Upper lobe of right lung (tissue), 1 donor: ENCODE measurements at regions not wholly inside any gene's neighbourhood (a gene's known extent, or its start where the extent isn't known, plus 50 kb on each side); places are given as distances from the start of the nearest gene placed in this dataset.

Source experiments
- ATAC-seq: fragments of 200-7000 bp; cut with Tn5 transposase; one replicate; pipeline ENCODE4 v1.9.1; 2020; ENCODE audit warnings: mild to moderate bottlenecking, moderate library complexity
- DNase-seq: peaks from one replicate; pipeline ENCODE4 v3.0.0-alpha.2; 2020
- H3K27ac ChIP-seq: fragments of 200-600 bp; one replicate; pipeline ENCODE4 v1.8.0; 2022
- H3K27me3 ChIP-seq: fragments of 200-600 bp; one replicate; pipeline ENCODE4 v1.8.0; 2022; ENCODE audit warnings: mild to moderate bottlenecking
- H3K36me3 ChIP-seq: fragments of 200-600 bp; one replicate; pipeline ENCODE4 v1.8.0; 2022
- H3K4me1 ChIP-seq: fragments of 200-600 bp; one replicate; pipeline ENCODE4 v1.8.0; 2022
- H3K4me3 ChIP-seq: fragments of 200-600 bp; one replicate; pipeline ENCODE4 v1.8.0; 2022; ENCODE audit warnings: mild to moderate bottlenecking
- H3K9me3 ChIP-seq: fragments of 200-600 bp; one replicate; pipeline ENCODE4 v1.8.0; 2022
- CTCF ChIP-seq: fragments of 200-600 bp; IDR thresholded peaks from one replicate; pipeline ENCODE4 v1.8.0; 2022; ENCODE audit warnings: antibody characterized with exemption
- intact Hi-C: fragments of 100-400 bp; cut with DNase I; formaldehyde crosslinking; loops from one replicate; pipeline ENCODE4 v1.11.0; 2022
- donor health status: DM: no; HTN: yes; CAD: no; lungs with severe emphysema.

DNA sequence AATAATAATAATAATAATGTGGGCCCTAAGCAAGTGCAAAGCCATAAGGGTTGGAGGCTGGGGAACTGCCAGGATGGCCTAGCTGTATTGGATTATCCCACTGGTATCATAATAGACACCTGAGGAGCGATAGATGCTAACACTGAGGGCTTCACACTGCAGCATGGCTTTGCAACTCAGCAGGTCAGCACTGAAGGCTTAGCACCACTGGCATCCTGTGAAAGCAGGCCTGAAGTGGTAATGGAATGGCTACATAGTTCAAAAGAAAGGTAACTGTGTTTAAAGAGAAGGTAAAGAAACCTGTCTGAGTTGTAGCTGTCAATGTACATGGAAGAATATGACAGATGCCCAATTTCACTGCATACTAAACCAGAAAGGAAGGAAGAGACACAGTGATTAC is 359.0 kb downstream of the OSTF1 start:
- ATAC-seq (no peak), DNase-seq (no peak)
- H3K36me3 ChIP-seq = no peaks in the 10 kb centered on the region
- H3K9me3 ChIP-seq = no peaks in the 10 kb centered on the region
- no peak overlapping the region for H3K4me3 ChIP-seq
- no peaks in the 10 kb centered on the region for H3K27me3 ChIP-seq
- TF ChIP-seq CTCF = no peak
- intact Hi-C loops = no loop called here
- H3K27ac ChIP-seq = peak overlapping the region; percentile 8
- peaks cover 15% of the 10 kb centered on the region for H3K4me1 ChIP-seq

GRCh38 chr9:75448281-75448680 is 360.0 kb downstream of the OSTF1 start:
- H3K9me3 ChIP-seq = no peaks in the 10 kb centered on the region
- peaks cover 16% of the 10 kb centered on the region for H3K4me1 ChIP-seq
- H3K4me3 ChIP-seq = no peak overlapping the region
- no peak for DNase-seq
- ATAC-seq = peak; percentile 10
- H3K36me3 ChIP-seq = no peaks in the 10 kb centered on the region
- intact Hi-C loops = no loop called here
- no peaks in the 10 kb centered on the region for H3K27me3 ChIP-seq
- no peak for TF ChIP-seq CTCF
- no peak overlapping the region for H3K27ac ChIP-seq

DNA sequence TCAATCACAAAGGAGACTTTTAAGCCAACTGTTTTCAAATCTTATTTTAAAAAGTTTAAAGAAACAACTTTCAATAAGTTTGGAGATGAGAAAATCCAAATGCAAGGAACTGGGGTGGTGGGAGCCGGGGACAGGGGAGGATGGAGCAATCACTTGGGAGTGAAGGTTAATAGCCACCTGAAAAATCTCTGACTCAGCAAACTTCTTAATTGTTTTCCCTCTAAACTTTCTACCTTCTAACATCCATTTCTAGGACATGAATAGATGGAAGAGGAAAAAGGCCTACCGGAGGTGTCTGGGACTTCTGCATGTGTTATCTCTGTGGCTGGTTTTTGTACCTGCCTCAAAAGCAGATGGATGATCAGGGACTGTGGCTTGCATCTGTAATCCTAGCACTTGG is 360.6 kb downstream of the OSTF1 start:
- TF ChIP-seq CTCF = no peak
- intact Hi-C loops = no loop called here
- H3K36me3 ChIP-seq = no peaks in the 10 kb centered on the region
- no peaks in the 10 kb centered on the region for H3K9me3 ChIP-seq
- ATAC-seq (no peak), DNase-seq (no peak)
- peaks cover 16% of the 10 kb centered on the region for H3K4me1 ChIP-seq
- no peaks in the 10 kb centered on the region for H3K27me3 ChIP-seq
- H3K27ac ChIP-seq = no peak overlapping the region
- H3K4me3 ChIP-seq = no peak overlapping the region

- ATAC-seq = no peak
- H3K4me1 ChIP-seq = peaks cover 30% of the 10 kb centered on the region
- intact Hi-C loops = no loop called here
Observed at GRCh38 chr9:75451045-75451444, 362.7 kb downstream of the OSTF1 start.

DNA sequence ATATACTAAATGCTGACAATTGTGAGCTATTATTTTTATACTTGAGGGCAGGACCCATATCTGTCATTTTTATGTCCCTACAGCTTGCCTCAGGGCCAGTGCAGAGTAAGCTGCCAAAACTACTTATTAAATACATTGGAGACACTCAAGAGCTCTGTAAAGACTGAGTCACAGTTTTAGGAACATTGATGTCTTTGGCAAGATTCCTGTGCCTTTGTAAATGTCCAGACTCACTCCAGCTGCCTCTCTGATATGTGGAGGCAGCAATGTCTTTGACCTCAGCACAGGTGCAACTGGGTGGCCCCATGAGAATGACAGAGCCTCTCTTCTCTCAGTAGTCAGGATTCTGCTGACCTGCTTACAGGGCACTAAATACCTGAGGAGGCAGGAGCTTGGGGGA is 363.2 kb downstream of the OSTF1 start:
- no peaks in the 10 kb centered on the region for H3K36me3 ChIP-seq
- TF ChIP-seq CTCF = no peak
- peak; percentile 69 for ATAC-seq
- H3K9me3 ChIP-seq = no peaks in the 10 kb centered on the region
- DNase-seq = no peak
- H3K27ac ChIP-seq = peak overlapping the region; percentile 43
- H3K4me3 ChIP-seq = no peak overlapping the region
- intact Hi-C loops = no loop called here
- H3K4me1 ChIP-seq = peaks cover 30% of the 10 kb centered on the region
- H3K27me3 ChIP-seq = no peaks in the 10 kb centered on the region

More at GRCh38 chr9:75451045-75451444, 362.7 kb downstream of the OSTF1 start:
- H3K27ac ChIP-seq = no peak overlapping the region
- no peaks in the 10 kb centered on the region for H3K36me3 ChIP-seq
- no peak for DNase-seq
- H3K27me3 ChIP-seq = no peaks in the 10 kb centered on the region
- TF ChIP-seq CTCF = no peak
- H3K9me3 ChIP-seq = no peaks in the 10 kb centered on the region
- H3K4me3 ChIP-seq = no peak overlapping the region

DNA sequence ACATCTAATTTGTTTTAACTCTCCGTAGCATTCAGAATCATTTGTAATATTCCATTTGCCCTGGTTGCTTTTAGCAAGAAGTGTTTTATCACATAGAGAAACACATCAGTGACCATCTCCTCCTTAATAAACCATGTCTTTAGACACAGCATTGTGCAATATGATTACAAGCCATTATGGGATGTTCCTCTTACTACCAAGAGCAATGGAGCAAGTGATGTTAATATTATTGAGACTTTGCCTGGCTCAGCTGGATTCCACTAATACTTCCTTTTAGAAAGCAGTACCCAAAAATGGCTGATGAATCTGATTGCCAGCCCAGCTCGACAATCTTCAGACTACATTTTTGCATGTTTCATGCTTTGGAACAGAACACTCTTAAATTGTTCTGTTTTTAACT is 364.2 kb downstream of the OSTF1 start:
- no peak for ATAC-seq
- intact Hi-C loops = no loop called here

More for the DNA sequence above, 364.2 kb downstream of the OSTF1 start:
- Histone ChIP-seq H3K27ac (no peak overlapping the region), H3K36me3 (no peaks in the 10 kb centered on the region), H3K9me3 (no peaks in the 10 kb centered on the region), H3K27me3 (no peaks in the 10 kb centered on the region), H3K4me3 (no peak overlapping the region), H3K4me1 (peaks cover 30% of the 10 kb centered on the region)
- no peak for DNase-seq
- TF ChIP-seq CTCF = no peak
